NCI-H1048 (cell line): ENCODE measurements at regions not wholly inside any gene's neighbourhood (a gene's known extent, or its start where the extent isn't known, plus 50 kb on each side); places are given as distances from the start of the nearest gene placed in this dataset.
"Not testable (repeated sequence)": the region's sequence is repeated elsewhere in the genome, so short reads cannot be mapped to it uniquely, and the experiment has no call there.

ENCODE experiments used
- DNase-seq: peaks from one replicate; lab custom pipeline; 2025; lab: John Stamatoyannopoulos, UW

GRCh38 chr4:107468812-107469211 is 251.2 kb downstream of the PAPSS1 start:
- DNase-seq, result no peak

- DNase-seq, result no peak
Observed at GRCh38 chr4:107468156-107468555, 251.9 kb downstream of the PAPSS1 start.

- no peak for DNase-seq
Observed at GRCh38 chr4:107467461-107467860, 252.6 kb downstream of the PAPSS1 start.

GRCh38 chr4:107458194-107458593 is 261.8 kb downstream of the PAPSS1 start:
- DNase-seq, result no peak

DNA sequence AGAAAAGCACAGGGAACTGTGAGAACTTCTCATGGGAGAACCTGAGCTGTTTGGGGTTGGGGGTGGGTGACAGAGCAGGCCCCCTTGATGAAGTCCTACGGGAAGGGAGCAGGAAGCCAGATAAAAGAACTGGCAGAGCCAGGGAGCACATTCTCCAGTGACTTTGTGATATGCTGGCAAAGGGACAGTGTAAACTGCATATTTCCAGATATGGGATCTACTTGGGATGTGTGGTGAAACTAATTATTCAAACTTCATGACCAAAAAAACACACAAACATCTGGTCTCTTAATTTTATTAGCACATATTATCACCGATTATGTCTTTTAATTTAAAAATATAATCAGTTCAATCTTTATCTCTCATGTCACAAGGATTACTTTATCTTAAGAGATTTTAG is 266.0 kb downstream of the PAPSS1 start:
- DNase-seq, result no peak

DNA sequence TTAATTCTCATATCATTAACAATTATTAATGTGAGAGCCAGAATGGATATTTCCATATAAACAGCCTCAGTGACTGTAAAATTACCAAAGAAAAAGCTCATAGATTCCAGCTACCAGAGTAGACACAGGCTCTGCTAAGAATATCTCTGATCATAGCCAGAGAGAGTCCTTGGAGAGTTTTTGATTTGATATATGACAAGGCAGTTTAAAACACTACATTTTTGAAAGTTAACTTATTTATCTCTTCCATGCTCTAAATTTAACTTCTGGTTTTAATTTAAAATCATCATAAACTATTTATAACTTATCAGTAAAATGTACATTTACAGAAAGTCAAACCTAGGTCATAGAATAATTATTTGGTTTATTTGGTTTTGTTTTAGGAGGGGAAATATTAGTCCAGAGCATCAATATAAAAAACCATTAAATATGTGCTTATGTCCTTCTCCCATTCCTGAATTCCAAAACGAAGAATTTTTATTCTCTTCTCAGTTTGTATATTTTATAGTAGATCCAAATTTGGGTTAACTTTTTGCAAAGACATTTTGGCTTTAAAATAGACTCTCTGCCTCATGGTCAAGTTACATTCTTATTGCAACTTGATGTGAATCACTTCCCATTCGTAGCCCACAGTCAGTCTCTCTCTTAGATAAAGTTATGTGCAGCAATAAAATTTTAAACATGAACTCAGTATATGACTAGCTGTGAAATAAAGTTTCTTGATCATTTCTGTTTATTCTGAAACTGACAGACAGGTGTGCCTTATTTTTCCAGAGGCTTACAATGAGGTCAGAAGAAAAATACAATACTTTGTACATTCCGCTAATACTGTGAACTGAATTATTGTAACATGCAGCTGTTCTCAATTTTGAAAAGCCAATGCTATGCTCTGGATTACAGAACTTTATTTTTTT is 267.1 kb downstream of the PAPSS1 start:
- DNase-seq, result no peak

GRCh38 chr4:107449611-107450369 is 270.2 kb downstream of the PAPSS1 start:
- DNase-seq, result no peak

DNA sequence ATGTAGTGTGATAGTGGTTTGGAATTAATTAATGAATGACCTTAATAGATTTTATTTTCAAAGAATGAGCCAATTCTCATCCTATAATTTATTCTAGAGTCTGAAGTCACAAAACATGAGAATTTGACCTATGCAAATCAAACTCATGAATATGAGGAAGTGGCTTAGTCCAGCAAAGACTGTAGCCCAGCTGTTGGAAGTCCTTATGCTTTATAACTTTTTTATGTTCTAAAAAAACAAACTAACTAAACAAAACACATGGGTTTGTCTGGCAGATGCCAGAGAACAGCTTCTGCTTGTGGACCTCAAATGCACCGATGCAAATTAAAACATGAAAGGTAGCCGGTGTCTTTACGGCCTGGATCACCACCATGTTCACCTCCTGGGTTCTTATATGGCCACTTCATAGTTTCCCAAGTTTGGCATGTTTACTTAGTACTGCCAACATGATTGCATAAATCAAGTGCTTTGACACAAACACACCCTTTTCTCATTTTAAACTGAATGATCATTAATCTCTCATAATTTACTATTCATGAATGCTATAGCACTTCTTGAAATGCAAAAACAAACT is 277.4 kb downstream of the PAPSS1 start:
- DNase-seq, result peak; percentile 3

GRCh38 chr4:107439401-107439800 is 280.6 kb downstream of the PAPSS1 start:
- DNase-seq, result no peak

GRCh38 chr4:107436471-107436870 is 283.6 kb downstream of the PAPSS1 start:
- not testable (repeated sequence) for DNase-seq

DNA sequence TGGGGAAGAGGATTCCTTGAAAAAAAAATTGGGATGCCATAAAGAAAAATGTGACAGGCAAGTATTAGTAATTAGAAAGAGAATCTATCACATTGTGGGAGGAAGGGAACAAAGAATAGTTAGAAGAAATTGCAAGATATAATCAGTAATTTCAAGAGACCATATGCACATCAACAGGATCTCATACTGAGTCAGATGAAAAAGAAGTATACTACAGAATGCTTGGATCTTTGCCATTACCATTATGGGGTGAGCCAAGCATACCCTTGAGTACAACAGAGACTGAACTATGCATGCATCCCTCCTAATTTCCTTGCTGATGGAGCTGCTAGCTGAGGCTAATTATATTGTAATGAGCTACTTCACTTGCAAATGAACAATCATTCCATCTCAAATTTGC is 287.6 kb downstream of the PAPSS1 start:
- DNase-seq, result no peak

DNA sequence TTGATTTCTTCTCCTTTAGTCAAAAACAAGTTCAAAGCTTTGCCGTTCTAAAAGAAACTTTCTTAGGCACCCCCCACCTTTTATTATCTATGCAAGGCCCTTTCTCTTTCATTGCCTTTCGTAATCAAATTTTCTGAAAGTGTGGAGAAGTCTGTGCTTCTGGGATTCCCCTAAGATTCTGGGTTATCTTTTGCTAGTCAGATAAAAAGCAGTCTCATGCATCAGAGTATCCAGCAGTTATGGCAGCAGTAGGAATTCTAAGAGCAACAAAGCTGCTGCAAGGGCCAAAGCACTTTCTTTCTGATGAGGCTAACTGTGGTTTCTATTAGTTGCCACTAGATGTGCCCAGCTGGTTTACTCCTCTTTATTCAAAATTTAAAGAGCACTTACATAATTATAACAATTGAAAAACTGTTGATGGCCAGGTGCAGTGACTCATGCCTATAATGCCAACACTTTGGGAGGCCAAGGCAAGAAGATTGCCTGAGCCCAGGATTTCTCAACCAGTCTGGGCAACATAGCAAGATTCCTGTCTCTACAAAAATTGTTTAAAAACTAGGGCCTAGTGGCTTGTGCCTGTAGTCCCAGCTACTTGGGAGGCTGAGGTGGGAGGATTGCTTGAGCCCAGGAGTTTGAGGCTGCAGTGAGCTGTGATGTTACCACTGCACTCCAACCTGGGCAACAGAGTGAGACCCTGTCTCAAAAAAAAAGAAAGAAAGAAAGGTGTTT is 296.2 kb downstream of the PAPSS1 start:
- no peak for DNase-seq

DNA sequence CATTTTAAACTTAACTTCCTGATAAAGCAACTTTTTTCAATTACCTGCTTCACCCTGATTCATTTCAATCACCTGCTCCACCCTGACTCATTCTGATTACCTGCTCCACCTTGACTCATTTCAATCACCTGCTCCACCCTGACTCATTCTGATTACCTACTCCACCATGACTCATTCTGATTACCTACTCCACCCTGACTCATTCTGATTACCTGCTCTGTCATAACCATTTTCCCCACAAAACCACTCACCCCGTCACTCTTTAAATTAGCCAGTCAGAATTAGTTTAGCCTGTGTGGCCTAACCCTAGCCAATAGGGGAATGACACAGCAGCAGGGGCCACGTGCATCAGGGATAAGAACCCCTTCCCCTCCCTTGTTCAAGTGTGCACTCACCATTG is 300.5 kb downstream of the PAPSS1 start:
- not testable (repeated sequence) for DNase-seq

- DNase-seq, result no peak
Observed at GRCh38 chr4:107419052-107419451, 301.0 kb downstream of the PAPSS1 start.

- not testable (repeated sequence) for DNase-seq
Observed at GRCh38 chr4:107415490-107415889, 304.5 kb downstream of the PAPSS1 start.

- DNase-seq, result not testable (repeated sequence)
Observed at GRCh38 chr4:107409872-107410271, 310.2 kb downstream of the PAPSS1 start.

DNA sequence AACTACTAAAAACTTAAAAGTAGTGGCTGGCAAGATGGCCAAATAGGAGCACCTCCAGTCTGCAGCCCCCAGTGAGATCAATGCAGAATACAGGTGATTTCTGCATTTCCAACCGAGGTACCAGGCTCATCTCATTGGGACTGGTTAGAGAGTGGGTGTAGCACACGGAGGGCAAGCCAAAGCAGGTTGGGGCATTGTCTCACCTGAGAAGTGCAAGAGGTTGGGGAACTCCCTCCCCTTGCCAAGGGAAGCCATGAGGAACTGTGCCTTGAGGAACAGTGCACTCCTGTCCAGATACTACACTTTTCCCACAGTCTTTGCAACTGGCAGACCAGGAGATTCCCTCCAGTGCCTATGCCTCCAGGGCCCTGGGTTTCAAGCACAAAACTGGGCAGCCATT is 311.1 kb downstream of the PAPSS1 start:
- no peak for DNase-seq

GRCh38 chr4:107404591-107405300 is 315.3 kb downstream of the PAPSS1 start:
- DNase-seq, result no peak

GRCh38 chr4:107402291-107402690 is 317.7 kb downstream of the PAPSS1 start:
- no peak for DNase-seq

DNA sequence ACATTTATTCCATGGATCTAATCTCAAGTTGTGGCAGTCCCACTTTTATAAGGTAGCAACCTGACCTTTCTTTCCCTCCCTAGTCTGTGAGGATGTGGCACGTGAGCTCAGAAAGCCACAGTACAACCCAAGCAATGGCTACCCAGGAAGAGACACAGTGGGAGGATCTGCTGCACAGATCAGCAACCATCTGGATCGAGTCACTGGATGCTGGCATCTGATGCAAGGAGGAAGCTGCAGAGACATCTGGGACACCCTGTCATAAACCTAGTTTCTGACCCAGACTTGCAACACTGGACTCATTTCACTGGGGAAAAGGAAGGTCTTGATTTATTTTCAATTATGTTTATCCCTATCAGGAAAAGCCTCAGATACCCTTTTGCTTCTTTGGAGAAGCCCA is 327.1 kb downstream of the PAPSS1 start:
- no peak for DNase-seq

GRCh38 chr4:107392380-107392779 is 327.7 kb downstream of the PAPSS1 start:
- DNase-seq, result no peak
